Prostate gland (tissue), 2 donors: ENCODE measurements at regions not wholly inside any gene's neighbourhood (a gene's known extent, or its start where the extent isn't known, plus 50 kb on each side); places are given as distances from the start of the nearest gene placed in this dataset.
"Not testable (repeated sequence)": the region's sequence is repeated elsewhere in the genome, so short reads cannot be mapped to it uniquely, and the experiment has no call there.

Experiments used
- DNase-seq: peaks from one replicate; pipeline ENCODE4 v3.0.0-alpha.2; 2019; ENCODE audit warnings: low spot score
- H3K27ac ChIP-seq, 2 donors: fragments of 200-600 bp; sonication (generic); 2 replicates each; pipeline ENCODE4 v1.5.1; 2017 to 2019
- H3K27me3 ChIP-seq: fragments of 200-600 bp; sonication (generic); replicated peaks from 2 replicates; pipeline ENCODE4 v1.5.1; 2019; ENCODE audit not compliant: insufficient read depth
- H3K36me3 ChIP-seq, 2 donors: fragments of 200-600 bp; sonication (generic); 1 replicate in 1 of 2; 2 replicates in 1 of 2; pipeline versions ENCODE4 v1.5.1 to v1.8.1; 2017 to 2019
- H3K4me1 ChIP-seq: fragments of 200-600 bp; sonication (generic); replicated peaks from 2 replicates; pipeline ENCODE4 v1.5.1; 2019
- H3K4me3 ChIP-seq, 2 donors: fragments of 200-600 bp; sonication (generic); 2 replicates each; pipeline ENCODE4 v1.5.1; 2017 to 2019
- H3K9me3 ChIP-seq: fragments of 200-600 bp; sonication (generic); 2 replicates; pipeline ENCODE4 v1.5.1; 2017
- CTCF ChIP-seq, 4 experiments: fragments of 200-600 bp in 2 of 4; fragments of 450-650 bp in 2 of 4; sonication (generic) in 2 of 4; IDR thresholded peaks; 1 replicate in 3 of 4; 2 replicates in 1 of 4; pipeline ENCODE4 v1.5.1; 2016 to 2019; ENCODE audit warnings: antibody characterized with exemption in 4 of 4, mild to moderate bottlenecking in 2 of 4, moderate library complexity in 2 of 4
- POLR2A ChIP-seq: fragments of 450-650 bp; IDR thresholded peaks from one replicate; pipeline ENCODE4 v1.6.1; 2016; ENCODE audit warnings: antibody characterized with exemption, mild to moderate bottlenecking
- POLR2AphosphoS5 ChIP-seq: sonication (generic); formaldehyde crosslinking; IDR thresholded peaks from one replicate; pipeline ENCODE4 v1.6.1; 2017; ENCODE audit warnings: antibody characterized with exemption
- WGBS: methylation state at CpG from one replicate; pipeline ENCODE4 v1.1.5; 2018; 5-methylcytosine and 5-hydroxymethylcytosine counted together
- intact Hi-C: fragments of 100-400 bp; cut with DNase I; formaldehyde crosslinking; loops from one replicate; pipeline ENCODE4 v1.14.2; 2022

GRCh38 chr7:4461531-4461930 is 220.6 kb upstream of the FOXK1 start:
- no peak overlapping the region for H3K4me3 ChIP-seq
- no peak for TF ChIP-seq POLR2AphosphoS5
- TF ChIP-seq POLR2A = no peak
- no peaks in the 10 kb centered on the region for H3K4me1 ChIP-seq
- H3K27ac ChIP-seq = no peak overlapping the region
- DNase-seq = no peak
- no peaks in the 10 kb centered on the region for H3K36me3 ChIP-seq
- H3K27me3 ChIP-seq = no peaks in the 10 kb centered on the region
- no peaks in the 10 kb centered on the region for H3K9me3 ChIP-seq
- WGBS = 84% methylated on average over 8 of the region's 8 CpGs
- intact Hi-C loops = no loop called here

GRCh38 chr7:4468320-4469102 is 213.6 kb upstream of the FOXK1 start:
- WGBS = 88% methylated on average over 5 of the region's 5 CpGs
- Histone ChIP-seq H3K9me3 (no peaks in the 10 kb centered on the region), H3K27ac (no peak overlapping the region), H3K27me3 (no peaks in the 10 kb centered on the region), H3K4me1 (no peaks in the 10 kb centered on the region), H3K4me3 (no peak overlapping the region), H3K36me3 (no peaks in the 10 kb centered on the region)
- intact Hi-C loops = no loop called here
- TF ChIP-seq POLR2A = no peak
- TF ChIP-seq CTCF (IDR thresholded peaks at IDR 0.05) = no peak
- no peak for TF ChIP-seq POLR2AphosphoS5
- DNase-seq = no peak

GRCh38 chr7:4470246-4470645 is 211.8 kb upstream of the FOXK1 start:
- no peaks in the 10 kb centered on the region for H3K9me3 ChIP-seq
- no peak for DNase-seq
- intact Hi-C loops = no loop called here
- no peaks in the 10 kb centered on the region for H3K4me1 ChIP-seq
- no peaks in the 10 kb centered on the region for H3K36me3 ChIP-seq
- no peak overlapping the region for H3K27ac ChIP-seq
- TF ChIP-seq POLR2A (no peak), CTCF (IDR thresholded peaks at IDR 0.05) (no peak), POLR2AphosphoS5 (no peak)
- no peak overlapping the region for H3K4me3 ChIP-seq
- WGBS = 62% methylated on average over 7 of the region's 7 CpGs
- H3K27me3 ChIP-seq = no peaks in the 10 kb centered on the region

GRCh38 chr7:4472728-4473127 is 209.4 kb upstream of the FOXK1 start:
- Histone ChIP-seq H3K4me3 (no peak overlapping the region), H3K27me3 (no peaks in the 10 kb centered on the region), H3K36me3 (no peaks in the 10 kb centered on the region), H3K27ac (no peak overlapping the region), H3K4me1 (no peaks in the 10 kb centered on the region), H3K9me3 (no peaks in the 10 kb centered on the region)
- WGBS = 47% methylated on average over 12 of the region's 12 CpGs
- TF ChIP-seq POLR2A (no peak), POLR2AphosphoS5 (no peak), CTCF (IDR thresholded peaks at IDR 0.05) (no peak)
- no peak for DNase-seq
- intact Hi-C loops = no loop called here

GRCh38 chr7:4479367-4480039 is 202.6 kb upstream of the FOXK1 start:
- Histone ChIP-seq H3K9me3 (no peaks in the 10 kb centered on the region), H3K4me1 (no peaks in the 10 kb centered on the region), H3K36me3 (no peaks in the 10 kb centered on the region), H3K27me3 (no peaks in the 10 kb centered on the region), H3K4me3 (no peak overlapping the region), H3K27ac (no peak overlapping the region)
- intact Hi-C loops = no loop called here
- TF ChIP-seq POLR2A (no peak), POLR2AphosphoS5 (no peak), CTCF (IDR thresholded peaks at IDR 0.05) (peak in 3 of 4 experiments; percentile 29 to 36 (median 31))
- WGBS = 61% methylated on average over 12 of the region's 12 CpGs
- no peak for DNase-seq

- H3K27ac ChIP-seq, H3K27me3 ChIP-seq, DNase-seq, H3K4me3 ChIP-seq, H3K36me3 ChIP-seq, intact Hi-C loops, H3K9me3 ChIP-seq, H3K4me1 ChIP-seq: not testable (repeated sequence)
- WGBS = 88% methylated on average over 11 of the region's 11 CpGs
Observed at GRCh38 chr7:4480131-4480530, 202.0 kb upstream of the FOXK1 start.
